GM20431 (cell line): ENCODE measurements at regions not wholly inside any gene's neighbourhood (a gene's known extent, or its start where the extent isn't known, plus 50 kb on each side); places are given as distances from the start of the nearest gene placed in this dataset.

Experiments
- in situ Hi-C: fragments of 300-500 bp; cut with MseI, MboI; formaldehyde crosslinking; loops from one replicate; pipeline ENCODE4 v1.15.0; 2020; ENCODE audit warnings: low sequenced_read_pairs; ENCODE audit not compliant: unreplicated experiment

DNA sequence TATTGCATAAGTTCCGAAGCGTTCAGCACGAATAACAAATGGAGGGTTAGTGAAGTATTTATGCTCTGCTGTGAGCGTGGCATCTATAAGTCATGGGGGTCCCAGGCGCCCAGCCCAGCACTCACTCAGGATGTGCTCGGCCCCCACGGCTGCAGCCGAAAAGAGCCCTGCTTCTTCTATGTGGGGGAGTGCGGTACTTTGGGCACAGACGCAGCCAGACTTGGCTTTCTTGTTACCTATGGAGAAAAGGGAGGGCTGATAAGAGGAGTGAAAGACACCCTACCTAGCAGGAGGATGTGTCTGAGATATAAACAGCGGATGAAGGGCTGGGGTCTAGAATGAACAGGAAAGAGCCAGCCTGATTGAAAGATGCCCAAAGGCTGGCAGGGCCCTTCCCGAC is 51.4 kb downstream of the MRPL36 start:
- in situ Hi-C loops: loop anchor here (25.0 kb wide), 1 partner anchor 264 kb away; no protein-coding TSS in a partner anchor

- in situ Hi-C loops: loop anchor here (25.0 kb wide), 1 partner anchor 265 kb away; no protein-coding TSS in a partner anchor
Measured at GRCh38 chr5:1747803-1748085, 51.9 kb downstream of the MRPL36 start.

DNA sequence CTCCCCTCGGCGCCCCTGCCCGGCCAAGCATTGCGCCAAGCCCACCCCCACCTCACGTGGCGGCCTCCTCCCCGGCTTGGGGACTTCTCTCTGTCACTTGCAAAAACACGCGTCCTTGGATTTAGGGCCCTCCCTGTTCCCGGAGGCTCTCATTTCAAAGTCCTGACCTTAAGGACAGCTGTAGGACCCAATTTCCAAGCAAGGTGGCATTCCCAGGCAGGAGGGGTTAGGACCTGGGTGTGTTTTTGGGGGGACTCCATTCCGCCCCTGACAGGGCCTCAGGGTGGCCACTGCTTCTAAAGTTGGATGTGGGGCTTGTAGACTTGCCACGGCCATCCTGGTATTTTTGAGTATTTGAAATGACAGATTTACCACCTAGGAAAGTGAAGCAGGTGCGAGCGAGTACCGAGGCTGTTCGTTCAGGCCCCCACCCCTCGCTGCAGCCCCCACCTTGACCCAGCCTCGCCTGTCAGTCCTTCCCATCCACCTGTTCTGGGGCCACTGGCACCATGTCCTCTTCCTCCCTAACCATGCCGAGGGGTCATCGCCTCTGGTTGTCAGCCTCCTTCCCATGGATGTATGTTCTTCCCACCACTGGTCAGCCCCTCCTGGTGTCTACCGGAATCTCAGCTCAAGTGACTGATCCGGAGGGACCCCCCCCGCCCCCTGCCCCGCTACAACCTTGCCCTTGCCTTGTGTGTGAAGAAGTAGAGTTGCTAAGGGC is 52.4 kb downstream of the MRPL36 start:
- in situ Hi-C loops: loop anchor here (25.0 kb wide), 1 partner anchor 265 kb away; no protein-coding TSS in a partner anchor

GRCh38 chr5:1746371-1747078 is 53.1 kb downstream of the MRPL36 start:
- in situ Hi-C loops: loop anchor here (25.0 kb wide), 1 partner anchor 266 kb away; no protein-coding TSS in a partner anchor

DNA sequence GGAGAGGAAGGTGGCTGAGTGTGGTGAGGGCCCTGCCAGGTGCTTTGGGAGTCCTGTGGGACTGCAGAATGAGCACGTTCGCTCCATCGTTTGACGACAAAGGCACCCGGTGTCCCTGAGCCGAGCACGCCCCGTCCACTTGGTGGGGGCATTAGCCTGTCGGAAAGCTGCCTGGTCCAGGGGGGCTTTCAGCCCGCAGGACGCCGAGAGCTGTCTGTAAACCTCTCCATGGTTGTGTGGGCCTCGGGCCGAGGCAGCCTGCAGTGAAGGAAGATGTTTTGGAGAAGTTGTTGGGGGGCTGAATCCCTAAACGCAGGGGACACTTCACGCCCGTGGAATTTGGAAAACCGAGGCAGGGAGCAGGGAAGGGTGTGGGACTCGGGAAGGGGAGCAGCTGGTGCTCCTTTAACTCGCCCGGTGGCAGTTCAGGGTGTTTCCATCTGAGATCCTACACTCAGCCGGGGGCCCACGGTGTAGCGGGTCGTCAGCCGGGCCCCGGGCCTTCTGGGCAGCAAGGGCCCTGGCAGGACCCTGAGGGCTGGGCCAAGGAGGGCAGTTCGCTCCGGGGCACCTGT is 53.8 kb downstream of the MRPL36 start:
- in situ Hi-C loops: loop anchor here (25.0 kb wide), 1 partner anchor 266 kb away; no protein-coding TSS in a partner anchor

GRCh38 chr5:1745123-1745795 is 54.4 kb downstream of the MRPL36 start:
- in situ Hi-C loops: loop anchor here (25.0 kb wide), 1 partner anchor 267 kb away; no protein-coding TSS in a partner anchor

DNA sequence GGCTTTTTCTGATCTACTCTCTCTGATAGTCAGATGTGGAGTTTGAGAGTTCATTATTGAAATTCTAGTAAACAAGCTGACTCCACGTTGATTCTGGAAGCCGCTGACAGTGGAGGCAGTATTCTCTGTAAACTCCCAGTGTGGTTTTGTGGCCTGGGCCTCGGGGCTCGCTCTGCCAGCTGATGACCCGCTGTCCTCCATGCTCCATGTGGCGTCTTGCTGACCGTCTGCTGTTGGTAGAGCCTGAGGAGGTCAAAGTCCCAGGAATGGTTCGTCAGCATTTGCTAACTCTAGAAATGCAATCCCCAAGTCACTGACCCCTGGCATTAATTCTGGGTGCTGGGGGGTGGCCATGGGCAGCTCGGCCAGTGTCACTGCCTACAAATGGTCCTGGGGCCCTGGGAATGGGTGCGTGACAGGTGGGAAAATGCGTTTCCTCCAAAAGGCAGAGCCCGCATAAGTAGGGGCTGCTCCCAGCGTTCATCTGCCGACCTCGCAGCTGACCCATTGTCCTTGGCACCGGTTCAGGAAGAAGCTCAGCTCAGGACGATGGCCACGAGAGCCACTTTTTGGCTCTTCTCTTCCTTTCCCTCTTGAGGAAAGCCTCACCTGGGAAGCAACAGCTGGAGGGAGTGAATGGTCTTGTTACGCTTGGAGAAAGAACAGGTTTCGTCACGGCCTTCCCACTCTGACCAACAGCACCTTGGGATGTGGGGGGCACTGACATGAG is 55.1 kb downstream of the MRPL36 start:
- in situ Hi-C loops: loop anchor here (25.0 kb wide), 1 partner anchor 268 kb away; no protein-coding TSS in a partner anchor

- in situ Hi-C loops: loop anchor here (25.0 kb wide), 1 partner anchor 269 kb away; no protein-coding TSS in a partner anchor
Measured at GRCh38 chr5:1743769-1744085, 55.9 kb downstream of the MRPL36 start.

- in situ Hi-C loops: loop anchor here (25.0 kb wide), 1 partner anchor 269 kb away; no protein-coding TSS in a partner anchor
Measured at GRCh38 chr5:1743061-1743768, 56.4 kb downstream of the MRPL36 start.

DNA sequence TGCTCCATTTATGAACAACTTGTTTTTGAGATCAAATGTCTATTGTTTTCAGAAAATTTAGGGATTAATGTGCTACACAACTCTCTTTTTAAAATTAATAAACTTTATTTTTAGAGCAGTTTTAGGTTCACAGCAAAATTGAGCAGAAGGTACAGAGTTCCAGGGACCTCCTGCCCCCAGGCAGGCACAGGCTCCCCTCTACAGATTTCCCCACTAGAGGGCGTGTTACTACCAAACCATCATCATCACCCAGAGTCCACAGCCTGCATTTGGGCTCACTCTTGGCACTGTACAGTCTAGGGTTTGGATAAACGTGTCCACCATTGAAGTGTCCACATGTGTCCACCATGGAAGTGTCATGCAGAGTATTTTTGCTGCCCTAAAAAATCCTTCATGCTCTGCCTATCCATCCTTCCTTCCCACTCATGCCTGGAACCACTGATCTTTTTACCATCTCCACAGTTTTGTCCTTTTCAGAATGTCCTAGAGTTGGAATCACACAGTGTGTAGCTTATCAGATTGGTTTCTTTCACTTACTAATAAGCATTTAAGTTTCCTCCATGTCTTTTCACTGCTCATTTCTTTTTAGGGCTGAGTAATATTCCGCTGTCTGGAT is 61.7 kb downstream of the MRPL36 start:
- in situ Hi-C loops: loop anchor here (25.0 kb wide), 1 partner anchor 274 kb away; no protein-coding TSS in a partner anchor

DNA sequence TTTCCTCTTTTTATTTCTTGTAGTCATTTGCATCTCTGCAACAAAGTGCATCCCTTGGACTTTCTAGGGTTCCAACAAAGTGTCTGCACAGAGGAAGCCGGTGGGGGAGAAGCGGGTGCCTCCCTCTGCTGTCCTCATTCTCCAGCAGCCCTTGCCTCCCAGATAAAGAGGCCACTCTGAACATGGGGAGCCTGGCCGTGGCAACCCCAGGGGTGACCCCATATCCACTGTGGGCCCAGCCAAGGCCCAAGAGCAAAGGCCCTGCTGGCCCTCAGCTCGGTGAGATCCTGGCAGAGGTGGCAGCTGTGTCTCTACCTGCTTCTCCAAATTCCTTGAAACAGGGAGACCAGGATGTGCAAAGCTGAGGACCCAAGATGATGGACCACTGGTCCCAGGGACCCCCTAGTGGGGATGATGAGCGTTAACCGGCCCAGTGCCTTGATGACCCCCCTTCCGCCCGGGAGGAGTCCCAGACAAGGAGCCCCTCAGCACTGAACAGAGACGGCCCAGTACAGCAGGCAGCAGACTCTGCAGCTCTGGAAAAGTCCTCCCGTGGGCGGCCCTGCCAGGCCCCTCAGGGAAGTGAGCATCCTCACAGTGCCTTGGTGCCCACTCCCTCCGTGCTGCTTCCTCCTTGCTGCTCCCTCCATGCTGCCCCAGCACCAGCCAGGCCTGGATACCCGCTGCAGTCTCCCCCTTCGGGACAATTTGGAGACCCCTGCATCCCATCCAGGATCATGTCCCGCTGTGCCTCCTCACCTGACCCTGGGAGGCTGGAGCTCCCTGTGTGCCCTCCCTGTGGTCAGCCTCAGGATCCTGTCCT is 62.5 kb downstream of the MRPL36 start:
- in situ Hi-C loops: loop anchor here (25.0 kb wide), 1 partner anchor 275 kb away; no protein-coding TSS in a partner anchor

DNA sequence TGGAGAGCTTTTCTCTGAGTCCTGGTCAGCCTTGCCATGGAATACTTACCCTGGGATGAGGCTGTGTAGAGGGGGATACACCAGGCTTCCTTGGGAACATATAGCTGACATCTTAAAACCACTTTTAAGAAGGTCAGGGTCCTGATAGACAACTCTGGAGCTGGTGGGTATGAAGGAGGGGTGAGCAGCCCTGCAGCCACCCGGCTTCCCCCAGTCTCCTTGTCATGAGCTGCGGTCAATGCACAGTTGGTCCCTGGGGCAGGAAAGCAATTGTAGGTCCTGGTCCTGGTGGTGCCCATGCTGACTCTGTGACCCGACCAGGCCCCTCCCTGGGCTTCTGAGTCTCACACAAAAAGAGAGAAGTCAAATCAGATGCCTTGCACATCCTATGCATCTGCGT is 63.6 kb downstream of the MRPL36 start:
- in situ Hi-C loops: loop anchor here (25.0 kb wide), 1 partner anchor 276 kb away; no protein-coding TSS in a partner anchor

- in situ Hi-C loops: loop anchor here (25.0 kb wide), 1 partner anchor 277 kb away; no protein-coding TSS in a partner anchor
Measured at GRCh38 chr5:1735320-1735970, 64.2 kb downstream of the MRPL36 start.

DNA sequence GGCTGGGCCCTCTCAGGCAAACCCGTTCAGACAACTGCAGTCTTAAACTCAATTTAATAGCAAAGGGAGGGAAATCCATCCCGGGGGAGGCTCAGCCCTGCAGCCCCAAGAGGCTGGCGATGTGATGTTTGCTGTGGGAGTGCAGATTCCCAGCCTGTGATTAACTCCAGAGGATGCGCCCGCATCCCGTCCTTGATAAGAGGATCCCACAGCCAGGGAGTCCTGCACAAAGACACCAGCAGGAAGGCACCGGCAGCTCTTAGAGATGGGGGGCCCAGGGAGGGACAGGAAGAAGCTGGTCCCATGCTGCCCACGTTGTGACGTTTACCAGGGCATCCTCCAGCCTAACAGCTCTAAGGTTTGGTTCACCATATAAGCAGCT is 64.7 kb downstream of the MRPL36 start:
- in situ Hi-C loops: loop anchor here (25.0 kb wide), 1 partner anchor 277 kb away; no protein-coding TSS in a partner anchor

- in situ Hi-C loops: loop anchor here (25.0 kb wide), 1 partner anchor 278 kb away; no protein-coding TSS in a partner anchor
Measured at GRCh38 chr5:1734271-1734907, 65.2 kb downstream of the MRPL36 start.

GRCh38 chr5:1733369-1733768 is 66.3 kb downstream of the MRPL36 start:
- in situ Hi-C loops: loop anchor here (25.0 kb wide), 1 partner anchor 279 kb away; no protein-coding TSS in a partner anchor
